RWPE1 (cell line): ENCODE measurements at regions not wholly inside any gene's neighbourhood (a gene's known extent, or its start where the extent isn't known, plus 50 kb on each side); places are given as distances from the start of the nearest gene placed in this dataset.

Source experiments
- CTCF ChIA-PET: fragments of 350-600 bp; sonication (Branson Sonifier 250); formaldehyde crosslinking; extraction: SDS; loops from one replicate; lab custom pipeline; 2021; lab: Yijun Ruan, JAX
- POLR2A ChIA-PET: fragments of 400-600 bp; formaldehyde crosslinking; extraction: SDS; loops from one replicate; lab custom pipeline; 2020; ENCODE audit warnings: antibody characterized with exemption; ENCODE audit not compliant: low non-redundant PET; lab: Yijun Ruan, JAX
- DNase-seq: peaks from one replicate; pipeline ENCODE4 v3.0.0; 2012; ENCODE audit warnings: low spot score
- H3K27ac ChIP-seq: fragments of 450-650 bp; 2 replicates; pipeline ENCODE4 v1.5.1; 2017
- CTCF ChIP-seq: fragments of 450-650 bp; conservative IDR thresholded peaks from 2 replicates; pipeline ENCODE4 v1.5.1; 2017; ENCODE audit warnings: low read depth, mild to moderate bottlenecking

- H3K27ac ChIP-seq = no peak overlapping the region
- POLR2A ChIA-PET = no interaction called here
- DNase-seq = no peak
- no peak for TF ChIP-seq CTCF
- CTCF ChIA-PET = no interaction called here
These were observed 1225.3 kb downstream of the CDH11 start for GRCh38 chr16:63896383-63897109.

GRCh38 chr16:63890723-63891122 is 1231.1 kb downstream of the CDH11 start:
- POLR2A ChIA-PET = no interaction called here
- no peak overlapping the region for H3K27ac ChIP-seq
- CTCF ChIA-PET = no interaction called here
- no peak for TF ChIP-seq CTCF
- no peak for DNase-seq

DNA sequence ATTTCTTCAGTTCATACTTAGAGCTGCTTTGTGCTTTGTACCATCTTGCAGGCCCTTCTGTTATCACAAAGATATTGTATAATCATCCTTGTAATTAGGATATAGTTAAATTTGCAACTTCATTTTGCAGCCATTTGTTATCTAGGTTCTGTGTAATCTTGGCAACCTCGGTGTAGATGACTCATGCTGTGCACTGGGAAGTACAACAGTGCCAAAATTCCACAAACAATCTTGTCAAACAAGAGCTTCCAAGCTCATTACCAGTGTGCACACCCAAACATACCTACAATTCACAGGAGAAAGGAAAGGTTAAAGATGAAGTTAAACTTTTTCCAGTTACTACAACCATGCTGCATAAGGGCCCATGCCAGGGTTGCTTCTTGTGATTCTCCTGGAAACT is 1231.8 kb downstream of the CDH11 start:
- no peak overlapping the region for H3K27ac ChIP-seq
- CTCF ChIA-PET = no interaction called here
- POLR2A ChIA-PET = no interaction called here
- no peak for DNase-seq
- TF ChIP-seq CTCF = no peak

DNA sequence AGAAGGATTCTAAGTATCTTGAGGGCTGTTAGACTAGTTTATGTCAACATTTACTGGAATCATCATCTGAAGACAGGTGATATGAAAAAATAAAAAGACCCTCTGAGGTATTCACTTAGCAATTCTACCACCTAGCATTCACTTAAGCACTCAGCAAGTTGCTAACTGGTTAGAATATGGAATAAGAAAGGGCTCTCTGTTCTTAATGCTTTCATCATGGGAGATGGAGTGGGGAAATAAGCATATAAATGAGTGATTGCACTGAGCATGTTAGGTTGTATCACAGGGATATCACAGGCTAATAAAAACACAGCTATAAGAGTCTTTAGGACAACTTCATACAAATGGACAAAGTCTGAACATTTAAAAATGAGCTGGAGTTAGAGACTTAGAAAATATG is 1238.8 kb downstream of the CDH11 start:
- no peak for TF ChIP-seq CTCF
- POLR2A ChIA-PET = no interaction called here
- CTCF ChIA-PET = no interaction called here

DNA sequence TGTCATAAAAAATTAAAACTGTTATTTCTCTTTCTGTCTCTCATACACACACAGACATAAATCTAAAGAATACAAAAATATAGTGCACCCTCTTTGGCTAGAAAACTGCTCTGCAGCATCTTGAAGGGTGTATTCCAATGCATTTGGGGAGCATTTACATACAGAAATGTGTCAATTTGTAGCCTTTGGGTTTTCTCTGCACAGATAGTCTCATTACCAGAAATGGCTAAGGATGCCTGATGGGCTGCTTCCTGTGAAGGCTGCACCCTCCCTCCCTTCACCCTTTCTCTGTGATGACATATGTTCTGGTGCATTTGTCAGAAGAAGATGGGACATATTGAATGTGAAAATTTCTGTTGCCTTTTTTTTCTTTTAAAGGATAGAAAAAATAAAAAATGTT is 1239.3 kb downstream of the CDH11 start:
- ChIA-PET POLR2A (no interaction called here), CTCF (no interaction called here)
- DNase-seq = no peak

More for the DNA sequence above, 1238.8 kb downstream of the CDH11 start:
- DNase-seq = no peak
- no peak overlapping the region for H3K27ac ChIP-seq

DNA sequence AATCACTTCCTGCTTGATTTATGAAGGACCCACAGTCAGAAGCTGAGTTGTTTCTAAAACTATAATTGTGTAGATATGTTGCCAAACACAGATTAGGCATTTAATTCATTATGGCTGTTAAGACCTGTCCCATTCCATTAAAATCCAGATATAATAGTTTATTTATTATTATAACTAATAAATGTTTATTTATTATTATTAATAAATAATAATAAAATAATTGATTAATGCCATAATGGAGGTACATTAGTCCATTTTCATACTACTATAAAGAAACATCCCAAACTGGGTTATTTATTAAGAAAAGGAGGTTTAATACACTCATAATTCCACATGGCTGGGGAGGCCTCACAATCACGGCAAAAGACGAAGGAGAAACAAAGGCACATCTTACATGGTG is 1240.9 kb downstream of the CDH11 start:
- H3K27ac ChIP-seq = no peak overlapping the region
- ChIA-PET CTCF (no interaction called here), POLR2A (no interaction called here)
- DNase-seq = no peak
- TF ChIP-seq CTCF = no peak

More for the DNA sequence above, 1239.3 kb downstream of the CDH11 start:
- H3K27ac ChIP-seq = no peak overlapping the region
- no peak for TF ChIP-seq CTCF

DNA sequence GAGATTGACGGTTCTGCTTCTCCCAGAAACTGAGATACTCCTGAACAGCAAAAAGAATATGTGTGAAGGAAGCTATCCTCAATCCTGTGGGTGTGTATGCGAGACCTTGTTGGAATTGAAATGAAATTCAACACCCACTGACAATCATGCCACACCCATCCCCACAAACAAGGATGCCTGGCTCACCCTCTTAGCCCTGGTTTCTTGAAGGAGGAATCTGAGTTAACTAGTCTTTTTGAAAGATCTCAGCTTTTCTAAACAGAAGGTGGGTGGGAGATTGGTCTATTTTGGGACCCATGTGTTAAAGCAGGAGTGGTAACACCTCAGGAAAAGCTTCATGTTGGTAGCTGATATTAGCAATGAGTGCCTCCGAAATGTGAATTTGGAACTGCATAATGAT is 1244.5 kb downstream of the CDH11 start:
- TF ChIP-seq CTCF = no peak
- ChIA-PET POLR2A (no interaction called here), CTCF (no interaction called here)

More for the DNA sequence above, 1244.5 kb downstream of the CDH11 start:
- no peak for DNase-seq
- no peak overlapping the region for H3K27ac ChIP-seq
